ENCODE measurements at regions not wholly inside any gene's neighbourhood (a gene's known extent, or its start where the extent isn't known, plus 50 kb on each side); places are given as distances from the start of the nearest gene placed in this dataset.

- no peak for DNase-seq
- Mint-ChIP-seq H3K9me3 (no peaks in the 10 kb centered on the region), H3K36me3 (ENCODE audit: low read depth) (no peaks in the 10 kb centered on the region), H3K4me1 (ENCODE audit: low read depth) (peaks cover 3% of the 10 kb centered on the region), H3K4me3 (no peak overlapping the region), H3K27me3 (peaks cover 11% of the 10 kb centered on the region), H3K27ac (no peak overlapping the region)
These were observed 178.4 kb downstream of the MTX2 start for GRCh38 chr2:176447616-176448015.

GRCh38 chr2:176449852-176450251 lies 180.6 kb downstream of the MTX2 start:
- H3K4me1 Mint-ChIP-seq (ENCODE audit: low read depth): peaks cover 4% of the 10 kb centered on the region
- no peaks in the 10 kb centered on the region for H3K9me3 Mint-ChIP-seq
- no peaks in the 10 kb centered on the region for H3K36me3 Mint-ChIP-seq (ENCODE audit: low read depth)
- H3K4me3 Mint-ChIP-seq: no peak overlapping the region
- no peak for DNase-seq
- no peak overlapping the region for H3K27ac Mint-ChIP-seq
- H3K27me3 Mint-ChIP-seq: peaks cover 20% of the 10 kb centered on the region

DNA sequence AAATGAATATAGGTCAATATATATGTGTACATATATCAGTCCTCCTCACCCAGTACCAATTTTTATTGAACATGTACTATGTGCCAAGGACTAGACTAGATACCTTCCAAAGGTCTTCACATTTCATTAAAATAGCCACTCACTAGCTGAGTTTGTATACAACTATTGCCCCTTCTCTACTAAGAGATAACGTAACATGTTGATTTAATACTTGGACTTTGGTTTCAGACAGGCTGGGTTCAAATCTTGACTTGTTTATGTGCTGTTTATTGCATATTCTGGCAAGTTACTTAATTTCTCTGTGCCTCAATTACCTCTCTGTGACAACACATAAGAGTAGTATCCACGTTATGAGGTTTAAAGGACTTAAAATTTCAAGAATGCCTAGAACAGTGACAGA lies 184.5 kb downstream of the MTX2 start:
- Mint-ChIP-seq H3K27ac (no peak overlapping the region), H3K9me3 (no peaks in the 10 kb centered on the region), H3K36me3 (ENCODE audit: low read depth) (no peaks in the 10 kb centered on the region), H3K27me3 (peaks cover 40% of the 10 kb centered on the region), H3K4me3 (no peak overlapping the region), H3K4me1 (ENCODE audit: low read depth) (peaks cover 1% of the 10 kb centered on the region)
- no peak for DNase-seq

DNA sequence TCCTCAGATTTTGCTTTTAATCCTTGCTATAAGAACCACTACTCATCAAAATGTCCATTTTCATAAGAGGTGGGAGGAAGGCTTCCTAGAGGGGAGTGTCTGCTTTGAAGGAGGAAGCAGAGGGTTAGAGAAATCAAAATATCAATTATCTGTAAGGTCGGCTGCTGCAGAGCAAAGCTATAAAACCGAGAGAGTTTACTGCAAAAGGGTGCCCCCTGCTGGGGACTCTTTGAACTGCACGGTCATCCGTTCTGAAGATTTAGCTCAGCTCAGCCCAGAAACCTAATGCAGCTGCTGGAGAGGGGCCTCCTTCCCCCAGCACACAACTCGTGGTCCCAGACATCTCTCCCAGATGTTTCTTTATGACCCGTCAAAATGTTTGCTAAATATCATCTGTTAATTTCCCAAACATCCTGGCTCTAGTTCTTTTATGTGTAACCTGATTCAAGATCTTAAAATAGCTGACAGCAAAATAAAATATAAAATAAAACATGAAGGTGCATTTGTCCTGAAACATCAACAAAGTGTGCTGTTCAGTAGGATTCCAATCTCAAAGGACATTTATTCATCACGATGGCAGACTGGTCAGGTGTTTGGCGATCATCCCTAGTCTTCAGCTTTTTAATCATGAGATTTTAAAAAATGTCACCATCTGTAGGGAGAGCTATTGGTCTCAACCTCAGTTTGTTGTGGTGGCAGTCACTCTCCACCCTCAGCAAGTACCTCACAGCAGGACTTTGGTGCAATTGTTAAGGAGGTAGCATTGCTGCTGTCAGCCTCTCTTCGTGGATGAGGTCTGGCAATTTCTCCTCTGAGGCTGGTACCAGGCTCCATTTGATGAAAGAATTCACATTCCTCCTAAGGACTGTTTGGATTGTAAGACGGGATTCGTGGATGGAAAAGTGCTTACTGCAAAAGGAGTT lies 185.9 kb downstream of the MTX2 start:
- DNase-seq: peak; percentile 88
- Mint-ChIP-seq H3K4me3 (no peak overlapping the region), H3K9me3 (no peaks in the 10 kb centered on the region), H3K27ac (no peak overlapping the region), H3K36me3 (ENCODE audit: low read depth) (no peaks in the 10 kb centered on the region), H3K27me3 (peaks cover 54% of the 10 kb centered on the region), H3K4me1 (ENCODE audit: low read depth) (peaks cover 1% of the 10 kb centered on the region)

- Mint-ChIP-seq H3K27ac (no peak overlapping the region), H3K4me1 (ENCODE audit: low read depth) (peaks cover 1% of the 10 kb centered on the region)
- no peak for DNase-seq
These were observed 186.6 kb downstream of the MTX2 start for GRCh38 chr2:176455816-176456291.

GRCh38 chr2:176457481-176457880 lies 188.2 kb downstream of the MTX2 start:
- Mint-ChIP-seq H3K9me3 (no peaks in the 10 kb centered on the region), H3K27ac (no peak overlapping the region), H3K27me3 (peaks cover 69% of the 10 kb centered on the region), H3K36me3 (ENCODE audit: low read depth) (no peaks in the 10 kb centered on the region), H3K4me1 (ENCODE audit: low read depth) (peaks cover 1% of the 10 kb centered on the region), H3K4me3 (no peak overlapping the region)
- no peak for DNase-seq

More at GRCh38 chr2:176455816-176456291, 186.6 kb downstream of the MTX2 start:
- H3K36me3 Mint-ChIP-seq (ENCODE audit: low read depth): no peaks in the 10 kb centered on the region
- H3K27me3 Mint-ChIP-seq: peaks cover 57% of the 10 kb centered on the region
- H3K4me3 Mint-ChIP-seq: no peak overlapping the region
- no peaks in the 10 kb centered on the region for H3K9me3 Mint-ChIP-seq

GRCh38 chr2:176461098-176461808 lies 192.0 kb downstream of the MTX2 start:
- H3K36me3 Mint-ChIP-seq (ENCODE audit: low read depth): no peaks in the 10 kb centered on the region
- peaks cover 65% of the 10 kb centered on the region for H3K27me3 Mint-ChIP-seq
- H3K27ac Mint-ChIP-seq: no peak overlapping the region
- H3K4me3 Mint-ChIP-seq: no peak overlapping the region
- H3K9me3 Mint-ChIP-seq: no peaks in the 10 kb centered on the region
- DNase-seq: no peak
- no peaks in the 10 kb centered on the region for H3K4me1 Mint-ChIP-seq (ENCODE audit: low read depth)

GRCh38 chr2:176461809-176462670 lies 192.8 kb downstream of the MTX2 start:
- peaks cover 70% of the 10 kb centered on the region for H3K27me3 Mint-ChIP-seq
- H3K4me1 Mint-ChIP-seq (ENCODE audit: low read depth): no peaks in the 10 kb centered on the region
- no peak for DNase-seq
- H3K4me3 Mint-ChIP-seq: no peak overlapping the region
- no peaks in the 10 kb centered on the region for H3K36me3 Mint-ChIP-seq (ENCODE audit: low read depth)
- H3K27ac Mint-ChIP-seq: no peak overlapping the region
- H3K9me3 Mint-ChIP-seq: no peaks in the 10 kb centered on the region

DNA sequence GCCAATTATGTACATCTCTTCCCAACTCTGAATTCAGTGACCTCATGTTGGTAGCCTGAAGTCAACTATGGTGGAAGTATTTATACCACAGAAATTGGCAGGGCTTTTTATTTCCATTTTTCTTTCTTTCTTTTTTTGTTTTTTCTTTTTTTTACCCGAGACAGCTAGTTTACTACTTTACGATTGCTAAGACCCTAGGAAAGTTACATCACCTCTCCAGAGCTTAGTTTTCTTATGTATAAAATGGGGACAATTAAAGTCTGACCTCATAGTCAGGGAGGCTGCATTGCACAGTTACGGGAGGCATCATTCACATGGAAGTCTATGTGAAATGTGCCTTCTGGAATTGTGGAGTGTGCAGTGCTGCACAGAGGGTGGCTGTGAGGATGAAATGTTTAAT lies 194.3 kb downstream of the MTX2 start:
- DNase-seq: no peak
- no peak overlapping the region for H3K4me3 Mint-ChIP-seq
- H3K27ac Mint-ChIP-seq: no peak overlapping the region
- no peaks in the 10 kb centered on the region for H3K4me1 Mint-ChIP-seq (ENCODE audit: low read depth)
- peaks cover 70% of the 10 kb centered on the region for H3K27me3 Mint-ChIP-seq
- no peaks in the 10 kb centered on the region for H3K9me3 Mint-ChIP-seq
- H3K36me3 Mint-ChIP-seq (ENCODE audit: low read depth): no peaks in the 10 kb centered on the region

- DNase-seq: no peak
- Mint-ChIP-seq H3K27me3 (peaks cover 57% of the 10 kb centered on the region), H3K9me3 (no peaks in the 10 kb centered on the region), H3K4me3 (no peak overlapping the region), H3K36me3 (ENCODE audit: low read depth) (no peaks in the 10 kb centered on the region), H3K27ac (no peak overlapping the region), H3K4me1 (ENCODE audit: low read depth) (no peaks in the 10 kb centered on the region)
These were observed 195.8 kb downstream of the MTX2 start for GRCh38 chr2:176464886-176465564.

- H3K4me1 Mint-ChIP-seq (ENCODE audit: low read depth): no peaks in the 10 kb centered on the region
- no peak overlapping the region for H3K27ac Mint-ChIP-seq
- H3K36me3 Mint-ChIP-seq (ENCODE audit: low read depth): no peaks in the 10 kb centered on the region
- H3K4me3 Mint-ChIP-seq: no peak overlapping the region
- no peaks in the 10 kb centered on the region for H3K9me3 Mint-ChIP-seq
- no peak for DNase-seq
- H3K27me3 Mint-ChIP-seq: peaks cover 45% of the 10 kb centered on the region
These were observed 197.7 kb downstream of the MTX2 start for GRCh38 chr2:176466918-176467452.

- peaks cover 40% of the 10 kb centered on the region for H3K27me3 Mint-ChIP-seq
- no peaks in the 10 kb centered on the region for H3K36me3 Mint-ChIP-seq (ENCODE audit: low read depth)
- peaks cover 5% of the 10 kb centered on the region for H3K4me1 Mint-ChIP-seq (ENCODE audit: low read depth)
- no peaks in the 10 kb centered on the region for H3K9me3 Mint-ChIP-seq
- H3K27ac Mint-ChIP-seq: no peak overlapping the region
- no peak overlapping the region for H3K4me3 Mint-ChIP-seq
- no peak for DNase-seq
These were observed 198.4 kb downstream of the MTX2 start for GRCh38 chr2:176467595-176467994.

DNA sequence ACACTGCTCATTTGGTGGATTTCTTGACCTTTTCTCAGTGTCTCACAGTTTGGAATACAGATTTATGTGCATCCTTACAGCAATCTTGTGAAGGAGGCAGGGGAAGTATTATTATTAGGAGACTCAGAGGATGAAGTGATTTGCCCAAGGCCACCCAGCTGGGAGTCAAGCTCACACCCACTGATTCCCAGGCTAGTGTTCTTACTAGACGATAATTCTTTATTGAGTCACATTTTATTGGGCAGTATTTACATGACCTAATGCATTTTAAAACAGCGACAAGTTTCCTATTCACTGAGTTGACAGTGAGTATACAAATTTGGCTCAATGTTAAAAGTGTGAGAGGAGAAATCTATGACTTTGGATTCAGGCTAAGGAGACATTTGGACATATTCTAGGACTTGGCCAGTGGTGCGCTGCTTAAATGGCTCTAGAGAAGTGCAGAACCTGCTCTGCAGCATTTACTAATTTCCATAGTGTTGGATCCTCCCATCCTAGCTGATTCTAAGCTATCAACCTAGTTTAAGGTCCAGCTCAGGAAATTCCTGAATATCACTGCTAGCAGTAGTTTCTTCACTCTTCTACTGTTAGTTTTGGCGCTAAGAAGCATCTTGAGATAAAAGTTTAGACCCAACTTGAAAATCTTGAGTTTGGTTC lies 199.3 kb downstream of the MTX2 start:
- H3K9me3 Mint-ChIP-seq: no peaks in the 10 kb centered on the region
- no peak overlapping the region for H3K4me3 Mint-ChIP-seq
- no peak for DNase-seq
- no peaks in the 10 kb centered on the region for H3K36me3 Mint-ChIP-seq (ENCODE audit: low read depth)
- peaks cover 37% of the 10 kb centered on the region for H3K27me3 Mint-ChIP-seq
- H3K27ac Mint-ChIP-seq: no peak overlapping the region
- H3K4me1 Mint-ChIP-seq (ENCODE audit: low read depth): peaks cover 13% of the 10 kb centered on the region
